ENCODE measurements at regions not wholly inside any gene's neighbourhood (a gene's known extent, or its start where the extent isn't known, plus 50 kb on each side); places are given as distances from the start of the nearest gene placed in this dataset.
"Not testable (repeated sequence)": the region's sequence is repeated elsewhere in the genome, so short reads cannot be mapped to it uniquely, and the experiment has no call there.

GRCh38 chr20:22729616-22730236 is 145.4 kb upstream of the FOXA2 start:
- Mint-ChIP-seq H3K27ac (ENCODE audit: unreplicated experiment) (no peak overlapping the region), H3K4me3 (ENCODE audit: unreplicated experiment) (no peak overlapping the region), H3K27me3 (ENCODE audit: unreplicated experiment) (no peaks in the 10 kb centered on the region), H3K36me3 (ENCODE audit: unreplicated experiment) (no peaks in the 10 kb centered on the region), H3K4me1 (ENCODE audit: unreplicated experiment) (peaks cover 24% of the 10 kb centered on the region), H3K9me3 (ENCODE audit: unreplicated experiment) (no peaks in the 10 kb centered on the region)
- TF ChIP-seq, protein P1, sequence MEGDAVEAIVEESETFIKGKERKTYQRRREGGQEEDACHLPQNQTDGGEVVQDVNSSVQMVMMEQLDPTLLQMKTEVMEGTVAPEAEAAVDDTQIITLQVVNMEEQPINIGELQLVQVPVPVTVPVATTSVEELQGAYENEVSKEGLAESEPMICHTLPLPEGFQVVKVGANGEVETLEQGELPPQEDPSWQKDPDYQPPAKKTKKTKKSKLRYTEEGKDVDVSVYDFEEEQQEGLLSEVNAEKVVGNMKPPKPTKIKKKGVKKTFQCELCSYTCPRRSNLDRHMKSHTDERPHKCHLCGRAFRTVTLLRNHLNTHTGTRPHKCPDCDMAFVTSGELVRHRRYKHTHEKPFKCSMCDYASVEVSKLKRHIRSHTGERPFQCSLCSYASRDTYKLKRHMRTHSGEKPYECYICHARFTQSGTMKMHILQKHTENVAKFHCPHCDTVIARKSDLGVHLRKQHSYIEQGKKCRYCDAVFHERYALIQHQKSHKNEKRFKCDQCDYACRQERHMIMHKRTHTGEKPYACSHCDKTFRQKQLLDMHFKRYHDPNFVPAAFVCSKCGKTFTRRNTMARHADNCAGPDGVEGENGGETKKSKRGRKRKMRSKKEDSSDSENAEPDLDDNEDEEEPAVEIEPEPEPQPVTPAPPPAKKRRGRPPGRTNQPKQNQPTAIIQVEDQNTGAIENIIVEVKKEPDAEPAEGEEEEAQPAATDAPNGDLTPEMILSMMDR (IDR thresholded peaks at IDR 0.05), result no peak
- DNase-seq (ENCODE audit: extremely low spot score, unreplicated experiment), result no peak

DNA sequence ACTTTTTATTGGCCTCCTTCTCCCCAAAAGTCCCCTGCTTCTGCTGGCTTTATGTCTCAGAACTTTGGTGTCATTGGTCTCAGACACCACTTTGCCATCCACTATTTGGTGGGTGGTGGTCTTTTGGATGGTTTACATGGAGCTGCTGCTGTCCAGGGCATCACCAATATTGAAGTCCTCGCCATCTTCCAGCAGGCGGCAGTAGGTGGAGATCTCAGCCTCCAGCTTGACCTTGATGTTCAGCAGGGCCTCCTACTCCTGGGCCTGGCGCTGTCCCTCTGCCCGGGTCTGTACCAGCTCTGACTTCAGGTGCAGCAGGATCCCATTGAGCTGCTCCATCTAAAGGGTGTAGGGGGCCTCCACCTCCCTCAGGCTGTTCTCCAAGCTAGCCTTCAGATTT is 148.4 kb upstream of the FOXA2 start:
- Mint-ChIP-seq H3K4me3 (ENCODE audit: unreplicated experiment) (no peak overlapping the region), H3K27me3 (ENCODE audit: unreplicated experiment) (no peaks in the 10 kb centered on the region), H3K27ac (ENCODE audit: unreplicated experiment) (no peak overlapping the region), H3K4me1 (ENCODE audit: unreplicated experiment) (peaks cover 16% of the 10 kb centered on the region), H3K36me3 (ENCODE audit: unreplicated experiment) (no peaks in the 10 kb centered on the region), H3K9me3 (ENCODE audit: unreplicated experiment) (no peaks in the 10 kb centered on the region)
- no peak for DNase-seq (ENCODE audit: extremely low spot score, unreplicated experiment)
- TF ChIP-seq, protein P1 (IDR thresholded peaks at IDR 0.05), result no peak

GRCh38 chr20:22734946-22735647 is 150.7 kb upstream of the FOXA2 start:
- not testable (repeated sequence) for H3K36me3 Mint-ChIP-seq (ENCODE audit: unreplicated experiment); H3K27me3 Mint-ChIP-seq (ENCODE audit: unreplicated experiment); H3K27ac Mint-ChIP-seq (ENCODE audit: unreplicated experiment); H3K4me1 Mint-ChIP-seq (ENCODE audit: unreplicated experiment); H3K9me3 Mint-ChIP-seq (ENCODE audit: unreplicated experiment); H3K4me3 Mint-ChIP-seq (ENCODE audit: unreplicated experiment); DNase-seq (ENCODE audit: extremely low spot score, unreplicated experiment)
- TF ChIP-seq, protein P1 (IDR thresholded peaks at IDR 0.05), result peak; percentile 51

GRCh38 chr20:22740829-22741228 is 156.5 kb upstream of the FOXA2 start:
- Mint-ChIP-seq H3K9me3 (ENCODE audit: unreplicated experiment) (no peaks in the 10 kb centered on the region), H3K36me3 (ENCODE audit: unreplicated experiment) (no peaks in the 10 kb centered on the region), H3K4me3 (ENCODE audit: unreplicated experiment) (no peak overlapping the region), H3K27me3 (ENCODE audit: unreplicated experiment) (no peaks in the 10 kb centered on the region), H3K27ac (ENCODE audit: unreplicated experiment) (no peak overlapping the region), H3K4me1 (ENCODE audit: unreplicated experiment) (peaks cover 8% of the 10 kb centered on the region)
- TF ChIP-seq, protein P1 (IDR thresholded peaks at IDR 0.05), result no peak
- DNase-seq (ENCODE audit: extremely low spot score, unreplicated experiment), result no peak

DNA sequence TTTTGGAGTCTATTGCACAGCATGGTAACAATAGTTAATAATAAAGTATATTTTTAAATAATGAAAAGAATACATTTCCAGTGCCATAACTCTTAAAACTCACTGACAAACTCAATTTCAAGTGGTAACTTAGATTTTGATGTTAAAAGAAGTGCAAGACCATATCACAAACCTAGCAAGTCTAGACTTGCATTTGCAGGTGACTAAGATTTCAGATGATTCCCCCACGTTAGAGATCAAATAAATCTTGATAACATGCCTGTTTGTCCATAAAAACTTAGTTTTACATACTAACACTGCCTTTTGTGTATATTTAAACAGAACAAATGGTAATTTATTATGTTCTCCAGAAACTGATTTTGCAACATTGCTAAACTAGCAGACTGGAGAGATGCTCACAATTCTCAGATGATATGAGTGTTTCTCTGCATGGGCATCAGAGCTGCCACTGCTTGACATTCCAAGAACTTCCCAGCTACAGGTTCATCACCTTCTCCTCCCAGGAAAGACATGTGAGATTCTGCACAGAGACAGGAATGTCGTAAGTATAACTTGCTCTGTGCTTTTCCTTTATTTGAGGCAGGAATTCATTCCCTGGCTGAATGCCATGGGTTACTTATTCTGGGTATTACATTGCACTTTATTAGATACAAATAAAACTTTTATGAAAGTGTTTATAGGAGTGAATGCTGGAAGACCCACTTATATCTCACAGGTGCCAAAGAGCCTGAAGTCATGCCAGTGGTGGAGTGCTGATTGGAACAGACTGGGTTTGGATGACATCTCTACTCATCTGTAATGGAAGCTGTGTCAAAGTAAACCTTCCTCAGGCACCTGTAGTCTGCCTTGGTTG is 160.2 kb upstream of the FOXA2 start:
- DNase-seq (ENCODE audit: extremely low spot score, unreplicated experiment), result no peak
- TF ChIP-seq, protein P1 (IDR thresholded peaks at IDR 0.05), result no peak

More for the DNA sequence above, 160.2 kb upstream of the FOXA2 start:
- Mint-ChIP-seq H3K27ac (ENCODE audit: unreplicated experiment) (peak overlapping the region; percentile 40), H3K9me3 (ENCODE audit: unreplicated experiment) (no peaks in the 10 kb centered on the region), H3K4me3 (ENCODE audit: unreplicated experiment) (no peak overlapping the region), H3K4me1 (ENCODE audit: unreplicated experiment) (peaks cover 22% of the 10 kb centered on the region), H3K36me3 (ENCODE audit: unreplicated experiment) (no peaks in the 10 kb centered on the region), H3K27me3 (ENCODE audit: unreplicated experiment) (no peaks in the 10 kb centered on the region)
